ENCODE measurements at regions not wholly inside any gene's neighbourhood (a gene's known extent, or its start where the extent isn't known, plus 50 kb on each side); places are given as distances from the start of the nearest gene placed in this dataset.
"Not testable (repeated sequence)": the region's sequence is repeated elsewhere in the genome, so short reads cannot be mapped to it uniquely, and the experiment has no call there.

DNA sequence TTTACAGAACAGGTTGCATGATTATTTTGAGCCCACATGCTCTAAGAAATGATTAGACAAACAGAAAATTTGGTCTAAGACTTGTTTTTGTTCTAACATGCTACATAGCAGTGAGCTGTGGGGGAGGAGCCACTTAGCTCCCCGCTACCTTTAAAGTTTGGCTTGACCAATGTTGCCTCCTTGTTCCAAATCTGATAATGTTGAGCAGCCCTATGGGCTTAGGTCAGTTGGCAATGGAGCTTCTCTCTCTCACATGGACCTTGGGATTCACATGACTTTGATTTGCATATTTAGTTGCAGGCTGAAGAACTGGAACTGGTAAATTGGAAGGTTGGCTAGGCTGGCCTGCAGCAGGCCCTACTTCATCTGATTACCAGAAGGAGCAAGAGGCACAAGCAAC is 116.4 kb downstream of the EBLN2 start:
- DNase-seq (ENCODE audit: low spot score), result no peak
- FAIRE-seq, result no peak

DNA sequence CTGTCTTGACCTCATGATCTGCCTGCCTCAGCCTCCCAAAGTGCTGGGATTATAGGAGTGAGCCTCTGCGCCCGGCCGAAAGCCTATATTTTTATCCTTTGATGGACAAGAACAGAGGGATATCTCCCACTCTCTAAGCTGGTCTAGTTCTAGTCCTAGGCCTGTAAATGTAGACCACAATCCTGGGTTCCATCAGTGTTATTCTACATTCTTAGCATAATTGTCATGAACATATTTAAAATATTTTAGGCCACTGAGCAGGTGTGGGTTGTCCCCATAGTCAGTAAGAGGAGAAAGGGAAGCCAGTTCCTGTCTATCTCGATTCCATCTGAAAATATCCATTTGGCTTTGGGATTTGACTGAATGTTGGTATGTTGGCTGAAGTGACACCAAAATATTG is 118.1 kb downstream of the EBLN2 start:
- DNase-seq (ENCODE audit: low spot score) (no peak), FAIRE-seq (no peak)

DNA sequence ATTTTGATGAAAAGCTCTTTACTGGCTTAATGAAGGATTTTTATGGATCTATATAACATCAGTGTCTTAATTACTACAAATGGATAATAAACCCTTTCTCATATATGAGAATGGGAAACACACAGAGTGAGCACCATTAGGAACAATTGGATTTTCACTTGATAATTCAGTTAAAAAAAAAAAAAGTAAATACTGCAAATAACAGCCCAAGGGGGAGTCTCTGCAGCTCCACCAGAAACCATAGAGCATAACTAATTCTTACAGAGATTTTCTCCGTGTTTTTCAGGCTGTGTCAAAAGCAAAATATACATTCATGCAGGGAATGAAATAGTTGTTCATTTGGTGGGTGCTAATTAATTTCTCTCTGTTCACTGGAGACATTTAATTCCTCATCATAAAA is 125.3 kb downstream of the EBLN2 start:
- no peak for FAIRE-seq

DNA sequence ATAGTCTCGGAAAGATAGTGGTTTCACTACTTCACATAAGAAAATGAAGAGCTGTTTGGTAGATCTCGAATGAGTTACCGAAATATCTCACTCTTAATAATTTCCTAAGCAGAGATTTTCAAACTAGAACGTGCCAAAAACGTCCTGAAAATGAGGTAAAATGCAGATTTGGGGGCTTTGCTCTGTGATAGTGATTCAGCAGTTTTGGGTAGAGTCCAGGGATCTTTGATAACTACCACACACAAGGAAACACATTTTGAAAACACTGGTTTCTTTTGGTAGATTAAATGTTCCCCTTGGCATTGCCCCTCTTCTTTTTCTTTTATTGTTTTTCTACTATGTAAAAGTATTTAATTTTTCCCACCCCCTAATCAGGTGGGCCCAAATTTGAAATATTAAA is 125.9 kb downstream of the EBLN2 start:
- FAIRE-seq (no peak), DNase-seq (ENCODE audit: low spot score) (no peak)

More for the DNA sequence above, 125.3 kb downstream of the EBLN2 start:
- DNase-seq (ENCODE audit: low spot score), result no peak

DNA sequence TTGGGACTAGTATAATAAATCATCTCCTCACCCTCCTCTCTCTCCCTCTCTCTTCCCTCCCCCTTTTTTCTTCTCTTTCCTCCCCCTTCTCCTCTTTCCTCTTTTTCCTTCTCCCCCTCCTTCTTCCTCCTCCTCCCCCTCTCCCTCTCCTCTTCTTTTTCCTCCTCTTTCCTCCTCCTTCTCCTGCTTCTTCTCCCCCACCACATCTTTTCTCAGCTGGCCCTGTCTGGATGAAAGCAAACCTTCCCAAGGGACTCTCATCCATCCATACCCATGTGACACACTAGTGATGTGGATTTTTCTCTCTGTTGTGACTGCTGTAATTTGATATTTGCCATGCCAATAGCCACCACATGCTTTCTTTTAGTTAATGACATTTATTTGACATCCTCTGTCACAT is 127.2 kb downstream of the EBLN2 start:
- FAIRE-seq, result no peak
- no peak for DNase-seq (ENCODE audit: low spot score)

DNA sequence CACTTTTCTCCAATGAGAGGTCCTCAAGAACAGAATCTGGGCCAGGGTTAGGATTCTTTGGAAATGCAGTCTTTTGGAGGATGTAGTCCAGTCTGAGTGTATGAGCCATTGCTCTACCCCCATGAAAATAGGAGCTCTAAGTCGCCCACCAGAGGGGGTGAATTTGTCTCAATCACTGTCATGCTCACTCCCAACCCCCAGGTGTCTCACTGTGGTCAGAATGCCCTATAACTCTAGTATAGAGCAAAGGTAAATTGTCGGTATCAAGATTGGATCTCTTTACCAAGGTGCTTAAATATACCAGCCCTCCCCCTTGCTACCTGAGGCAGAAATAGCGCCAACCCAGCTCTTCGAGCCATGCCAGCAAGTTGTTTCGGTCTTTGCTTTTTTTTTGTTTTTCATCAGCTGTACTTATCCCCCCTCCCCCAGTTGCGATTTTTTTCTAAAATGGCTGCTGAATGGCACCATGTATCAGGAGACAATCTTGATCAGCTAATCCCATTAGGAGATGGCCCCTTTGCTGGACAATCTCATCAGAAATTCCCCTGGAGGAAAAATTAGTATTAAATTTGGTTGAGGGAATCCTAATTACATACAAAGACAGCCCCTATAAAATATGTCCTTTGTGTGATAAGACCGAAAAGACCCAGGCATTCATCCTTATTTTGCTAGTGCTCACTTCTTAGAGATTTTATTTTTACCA is 130.7 kb downstream of the EBLN2 start:
- FAIRE-seq (no peak), DNase-seq (ENCODE audit: low spot score) (no peak)

DNA sequence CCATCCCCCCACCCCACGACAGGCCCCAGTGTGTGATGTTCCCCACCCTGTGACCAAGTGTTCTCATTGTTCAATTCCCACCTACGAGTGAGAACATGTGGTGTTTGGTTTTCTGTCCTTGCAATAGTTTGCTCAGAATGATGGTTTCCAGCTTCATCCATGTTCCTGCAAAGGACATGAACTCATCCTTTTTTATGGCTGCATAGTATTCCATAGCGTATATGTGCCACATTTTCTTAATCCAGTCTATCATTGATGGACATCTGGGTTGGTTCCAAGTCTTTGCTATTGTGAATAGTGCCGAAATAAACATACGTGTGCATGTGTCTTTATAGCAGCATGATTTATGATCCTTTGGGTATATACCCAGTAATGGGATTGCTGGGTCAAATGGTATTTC is 132.5 kb downstream of the EBLN2 start:
- FAIRE-seq; DNase-seq (ENCODE audit: low spot score): not testable (repeated sequence)

DNA sequence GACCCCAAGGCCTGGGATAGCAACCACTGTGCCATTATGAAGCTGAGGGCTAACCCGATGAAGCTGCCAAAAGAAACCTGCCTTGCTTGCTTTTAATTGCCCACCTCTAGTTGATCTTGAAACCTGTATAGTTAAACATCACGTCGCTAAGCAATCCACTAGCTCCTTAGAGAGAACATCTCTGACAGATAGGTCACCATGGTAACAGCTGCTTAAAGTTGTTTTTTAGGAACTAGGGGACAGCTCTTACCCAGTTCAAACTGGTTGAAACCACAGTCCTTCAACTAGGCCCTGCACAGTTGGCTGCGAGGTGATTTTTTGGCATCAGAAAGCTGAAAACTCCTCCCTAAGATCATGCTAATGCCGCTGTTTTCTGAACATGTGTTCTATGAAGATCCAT is 135.7 kb downstream of the EBLN2 start:
- no peak for DNase-seq (ENCODE audit: low spot score)
- no peak for FAIRE-seq

DNA sequence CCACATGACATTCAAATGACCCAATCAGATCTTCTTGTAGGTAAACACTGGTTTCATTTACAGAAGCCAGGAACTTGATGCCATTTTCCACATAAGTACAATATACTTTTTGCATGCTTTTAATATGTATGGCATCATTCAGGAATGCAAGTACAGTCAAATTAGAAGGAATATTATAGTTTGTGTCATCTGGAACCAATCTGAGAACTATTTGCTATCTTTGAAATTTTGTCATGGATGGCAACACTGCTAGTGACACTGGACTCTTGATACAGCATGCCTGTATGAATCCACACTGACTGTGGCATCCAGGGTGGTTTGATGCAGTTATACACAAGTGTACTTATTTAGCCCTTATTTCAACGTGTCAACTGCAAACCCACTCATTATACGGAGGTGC is 141.6 kb downstream of the EBLN2 start:
- FAIRE-seq (no peak), DNase-seq (ENCODE audit: low spot score) (no peak)

DNA sequence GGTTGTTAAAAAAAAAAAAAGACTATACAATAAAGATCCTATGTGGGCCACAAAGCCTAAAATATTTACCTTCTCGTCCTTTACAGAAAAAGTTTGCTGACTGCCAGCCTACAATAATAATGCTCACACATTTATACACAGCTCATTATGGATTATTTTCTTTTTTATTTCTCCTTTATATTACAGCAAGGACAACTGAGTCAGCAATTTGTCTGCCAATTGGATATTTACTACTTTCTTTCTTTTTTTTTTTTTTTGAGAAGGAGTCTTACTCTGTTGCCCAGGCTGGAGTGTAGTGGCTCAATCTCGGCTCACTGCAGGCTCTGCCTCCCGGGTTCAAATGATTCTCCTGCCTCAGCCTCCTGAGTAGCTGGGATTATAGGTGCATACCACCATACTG is 142.2 kb downstream of the EBLN2 start:
- DNase-seq (ENCODE audit: low spot score), result no peak
- no peak for FAIRE-seq

DNA sequence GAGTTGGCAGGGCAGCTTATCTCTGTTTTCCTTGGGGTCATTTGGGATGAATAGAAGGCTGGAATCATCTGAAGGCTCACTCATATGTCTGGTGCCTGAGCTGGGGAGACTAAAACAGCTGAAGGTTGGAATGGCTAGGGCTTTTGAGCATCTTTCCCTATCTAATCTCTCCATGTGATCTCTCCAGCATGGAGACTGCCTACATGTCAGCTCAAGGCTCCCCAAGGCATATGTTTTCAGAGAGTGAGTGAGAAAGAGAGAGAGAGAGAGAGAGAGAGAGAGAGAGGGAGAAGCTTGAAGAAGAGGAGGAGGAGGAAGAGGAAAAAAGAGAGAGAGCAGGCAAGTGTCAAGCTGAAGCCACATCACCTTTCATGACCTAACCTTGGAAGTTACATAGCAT is 143.4 kb downstream of the EBLN2 start:
- FAIRE-seq (no peak), DNase-seq (ENCODE audit: low spot score) (no peak)

DNA sequence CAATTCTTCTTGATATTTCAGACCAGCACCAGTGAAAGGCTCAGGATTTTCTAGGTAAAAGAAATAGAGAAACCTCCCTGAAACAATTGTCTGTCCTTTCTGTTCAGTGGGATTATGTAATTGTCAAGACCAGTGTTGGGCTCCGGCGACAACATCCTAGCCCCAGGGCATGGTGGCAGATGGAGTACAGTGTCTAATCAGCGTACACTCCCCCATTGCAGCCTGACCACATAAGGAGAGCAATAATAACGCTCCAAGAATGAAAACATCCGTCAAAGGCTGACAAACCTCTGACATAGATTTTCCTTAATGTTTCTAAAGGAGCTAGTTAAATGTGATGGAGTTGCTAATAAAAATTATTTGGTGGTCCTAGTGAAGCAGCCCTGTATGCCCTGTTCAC is 144.6 kb downstream of the EBLN2 start:
- FAIRE-seq (no peak), DNase-seq (ENCODE audit: low spot score) (no peak)

DNA sequence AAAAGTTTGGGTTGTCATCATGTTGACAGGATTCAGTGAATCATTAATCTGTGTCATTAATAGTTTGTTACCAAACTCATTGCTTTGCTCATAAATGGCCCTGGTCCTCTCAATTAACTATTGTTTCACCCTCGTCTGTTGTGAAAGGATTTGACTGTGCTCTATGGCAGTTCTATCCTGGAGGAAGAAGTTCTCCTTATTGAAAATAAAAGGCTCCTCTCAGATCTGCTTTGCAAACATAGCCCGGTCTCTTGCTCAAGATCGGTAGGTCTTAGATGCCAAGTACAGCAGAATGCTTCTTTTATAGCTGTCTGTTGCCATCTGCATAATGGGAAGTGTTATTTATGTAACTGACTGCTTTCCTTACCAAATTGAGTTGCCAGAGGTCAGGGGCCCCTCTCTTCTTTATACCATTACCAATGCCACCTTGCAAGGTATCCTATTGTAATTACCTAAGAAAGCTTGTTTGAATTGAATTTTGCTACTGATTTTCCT is 146.5 kb downstream of the EBLN2 start:
- FAIRE-seq (no peak), DNase-seq (ENCODE audit: low spot score) (no peak)

DNA sequence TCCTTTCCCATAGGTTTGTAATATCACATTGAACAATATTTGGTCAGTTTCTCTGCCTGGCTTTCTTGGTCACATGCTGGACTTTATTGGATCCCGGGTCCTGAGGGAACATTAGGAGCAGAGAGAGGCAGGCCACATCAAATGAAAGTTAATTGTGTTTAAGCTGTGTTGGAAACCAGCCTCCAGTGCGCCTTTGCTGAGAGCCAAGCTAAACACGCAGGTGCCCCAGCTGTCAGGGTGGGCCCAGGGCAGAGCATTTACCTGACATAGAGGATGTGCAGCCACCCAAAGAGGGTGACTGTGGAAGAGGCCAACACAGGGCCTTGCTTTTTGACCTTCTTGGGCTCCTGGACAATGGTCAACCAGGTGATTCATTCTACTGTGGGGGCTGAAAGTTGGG is 149.3 kb downstream of the EBLN2 start:
- no peak for DNase-seq (ENCODE audit: low spot score)
- FAIRE-seq, result no peak

DNA sequence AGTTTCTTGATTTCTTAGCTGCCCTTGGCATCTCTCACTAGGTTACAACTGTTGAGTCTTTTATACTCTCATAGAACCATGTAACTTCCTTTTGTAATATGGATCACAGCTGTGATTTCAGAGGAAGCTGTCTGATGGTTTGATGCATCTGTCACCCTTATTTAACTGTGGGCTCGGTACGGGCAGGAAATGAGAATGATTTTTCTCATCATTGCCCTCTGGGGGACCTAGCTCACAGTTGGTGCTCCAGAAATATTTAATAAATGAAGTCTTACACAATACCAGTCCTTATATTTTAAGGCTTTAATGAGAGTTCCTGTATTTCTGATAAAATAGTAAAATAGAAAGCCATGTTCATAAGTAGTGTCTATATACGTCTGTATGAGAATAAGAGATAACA is 151.2 kb downstream of the EBLN2 start:
- no peak for FAIRE-seq
- DNase-seq (ENCODE audit: low spot score), result no peak

DNA sequence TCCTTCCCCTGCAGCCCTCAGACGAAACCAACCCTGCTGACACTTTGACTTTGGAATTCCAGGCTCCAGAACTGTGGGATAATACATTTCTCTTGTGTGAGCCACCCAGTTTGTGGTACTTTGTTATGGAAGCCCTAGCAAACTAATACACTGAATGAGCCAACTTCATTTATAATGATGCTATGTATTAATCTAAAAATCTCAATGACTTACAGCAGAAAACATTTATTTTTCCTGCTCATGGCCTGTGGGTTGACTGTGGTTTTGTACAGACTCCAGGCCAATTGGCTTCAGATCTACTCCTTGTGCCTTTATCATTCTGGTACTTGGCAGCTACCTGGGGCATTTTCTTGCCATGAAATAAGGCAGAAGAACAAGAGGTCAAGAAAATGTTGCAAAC is 152.4 kb downstream of the EBLN2 start:
- FAIRE-seq, result no peak
- DNase-seq (ENCODE audit: low spot score), result no peak

DNA sequence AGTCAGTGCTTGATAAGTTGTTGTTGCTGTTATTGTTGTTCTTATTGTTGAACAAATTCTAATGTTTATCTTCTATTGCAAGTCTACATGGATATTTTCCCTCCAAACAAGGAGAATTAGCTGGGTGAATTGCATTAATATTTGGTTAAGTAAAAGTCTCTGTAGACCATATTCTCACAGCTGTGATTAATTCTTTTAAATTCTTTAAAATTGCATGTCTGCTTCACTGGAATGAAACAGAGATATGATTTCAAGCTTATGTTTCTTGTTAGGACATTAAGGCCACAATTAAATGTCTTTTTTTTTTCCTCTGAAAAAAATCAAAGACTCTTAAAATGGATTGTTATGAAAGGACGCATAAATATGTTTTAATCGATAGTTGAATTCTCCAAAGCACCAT is 153.4 kb downstream of the EBLN2 start:
- FAIRE-seq (no peak), DNase-seq (ENCODE audit: low spot score) (no peak)

DNA sequence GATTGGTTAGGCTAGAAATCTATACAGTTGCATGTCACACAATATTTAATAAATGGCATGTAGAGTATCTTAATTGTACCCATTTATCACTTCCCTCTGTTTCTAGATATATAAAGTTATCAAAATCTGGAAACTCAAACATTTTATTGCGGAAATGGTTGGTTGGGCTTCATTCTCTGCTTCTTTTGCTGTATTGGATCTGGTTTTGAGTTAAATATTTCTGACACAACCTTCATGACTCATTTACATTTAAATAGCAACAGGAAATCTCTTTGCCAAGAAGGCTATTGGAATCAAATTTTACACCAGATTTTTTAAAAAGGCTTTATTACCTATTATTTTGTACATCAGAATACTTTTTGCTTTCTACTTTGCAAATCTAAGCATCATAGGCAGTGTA is 153.8 kb downstream of the EBLN2 start:
- FAIRE-seq, result no peak
- no peak for DNase-seq (ENCODE audit: low spot score)

DNA sequence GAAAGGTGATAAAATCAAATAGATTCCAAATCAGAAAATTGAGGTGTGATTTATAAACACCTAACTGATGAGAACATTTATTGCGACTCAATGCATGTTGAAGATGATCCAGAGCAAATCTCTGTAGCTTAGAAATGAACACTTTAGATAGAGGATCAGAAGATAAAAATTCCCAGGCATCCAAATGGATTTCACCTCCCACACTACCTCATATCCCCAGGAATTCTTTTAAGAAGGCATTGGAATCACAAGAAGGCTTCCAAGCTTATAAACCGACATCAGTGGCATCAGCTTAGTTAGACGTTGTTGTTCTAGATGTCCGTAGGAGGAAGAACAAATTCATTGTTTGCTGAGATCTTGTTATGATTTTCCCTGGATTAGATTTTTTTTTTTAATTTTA is 154.4 kb downstream of the EBLN2 start:
- FAIRE-seq (no peak), DNase-seq (ENCODE audit: low spot score) (no peak)

DNA sequence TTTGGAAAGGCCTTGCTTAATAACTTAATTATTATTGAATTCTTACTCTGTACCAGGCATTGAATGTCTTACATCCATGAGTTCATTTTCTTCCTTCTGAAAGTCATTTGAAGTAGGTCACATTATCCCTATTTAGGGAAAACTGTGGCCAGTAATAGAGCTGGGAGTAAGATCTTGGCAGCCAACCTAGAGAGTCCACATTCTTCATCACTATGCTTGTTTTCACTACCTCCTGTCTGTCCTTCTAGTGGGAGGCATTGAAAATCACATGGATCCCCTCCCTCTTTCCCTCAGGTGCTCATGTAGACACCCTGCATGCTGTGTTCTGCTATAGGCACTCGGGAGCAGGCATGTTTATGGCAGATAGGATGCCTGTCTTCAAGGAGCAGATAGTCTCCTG is 154.9 kb downstream of the EBLN2 start:
- no peak for FAIRE-seq

DNA sequence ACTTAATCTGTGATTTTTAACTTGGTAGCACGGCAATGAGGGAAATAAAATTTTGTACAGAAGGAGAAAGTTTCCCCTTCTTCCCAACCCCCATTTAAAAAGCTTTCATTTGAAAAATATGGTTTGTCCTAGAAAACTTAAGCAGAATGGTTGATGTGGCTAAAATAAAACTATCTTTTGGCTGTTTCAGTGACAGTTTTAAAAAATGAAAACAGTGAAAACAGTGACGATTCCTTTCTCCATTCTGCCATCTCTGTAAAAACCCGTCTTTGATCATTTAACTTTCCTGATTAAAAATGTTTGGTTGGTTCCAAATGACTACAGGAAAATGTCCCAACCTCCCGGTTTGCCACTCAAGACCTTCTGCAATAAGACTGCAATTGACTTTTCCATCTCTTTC is 160.7 kb downstream of the EBLN2 start:
- DNase-seq (ENCODE audit: low spot score) (no peak), FAIRE-seq (no peak)

More for the DNA sequence above, 154.9 kb downstream of the EBLN2 start:
- DNase-seq (ENCODE audit: low spot score), result no peak

DNA sequence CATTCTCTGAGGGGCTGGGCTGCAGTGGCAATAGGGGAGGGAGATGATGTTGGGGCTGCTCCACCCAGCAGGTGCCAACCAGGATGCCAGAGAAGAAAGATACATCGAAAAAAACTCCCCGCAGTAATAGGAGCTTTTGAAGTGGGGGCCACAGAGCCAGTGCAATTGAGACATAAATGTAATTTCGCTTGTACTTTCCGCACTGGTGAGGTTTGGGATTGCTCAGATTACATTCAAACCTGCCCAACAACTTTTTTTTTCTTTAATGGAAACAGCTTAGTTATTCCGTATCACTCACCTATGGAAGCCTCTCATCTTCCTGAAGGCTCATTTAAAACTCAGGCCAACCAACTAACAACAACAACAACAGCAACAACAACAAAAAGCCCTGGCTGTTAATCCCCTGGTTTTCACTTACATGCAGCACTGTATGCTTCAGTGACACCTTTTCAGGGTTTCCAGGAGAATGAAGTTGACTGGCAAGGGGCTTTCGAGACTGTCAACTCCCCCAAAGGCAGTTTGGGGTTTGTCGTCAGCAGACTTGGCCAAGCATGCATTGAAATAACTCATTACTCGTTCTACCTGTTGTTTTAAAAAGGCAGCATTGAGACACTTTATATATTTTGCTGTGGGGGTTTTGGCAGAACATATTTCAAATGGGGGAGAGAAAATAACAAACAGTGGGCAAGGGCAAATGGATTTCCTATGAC is 163.8 kb downstream of the EBLN2 start:
- FAIRE-seq, result no peak
- DNase-seq (ENCODE audit: low spot score), result no peak

DNA sequence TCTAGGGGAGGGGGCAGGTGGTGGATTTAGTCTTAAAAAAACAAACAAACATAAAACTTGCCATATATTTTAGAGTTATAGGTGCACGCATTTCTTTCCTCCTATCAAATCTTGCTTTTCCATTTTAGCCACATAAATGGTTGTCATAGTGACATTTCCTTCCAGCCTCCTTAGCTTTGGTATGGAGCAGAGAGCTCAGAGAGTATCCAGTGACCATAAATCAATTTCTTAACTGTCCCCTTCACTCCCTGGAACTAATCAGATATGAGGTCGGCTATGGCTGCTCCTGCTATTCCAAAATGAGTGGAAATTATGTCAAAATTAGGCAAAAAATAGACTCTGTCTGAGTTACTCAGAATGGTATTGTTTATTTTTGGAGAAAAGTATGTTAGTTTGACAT is 164.5 kb downstream of the EBLN2 start:
- FAIRE-seq (no peak), DNase-seq (ENCODE audit: low spot score) (no peak)

Data from RCC 7860 (cell line).